ENCODE measurements at regions not wholly inside any gene's neighbourhood (a gene's known extent, or its start where the extent isn't known, plus 50 kb on each side); places are given as distances from the start of the nearest gene placed in this dataset.
"Not testable (repeated sequence)": the region's sequence is repeated elsewhere in the genome, so short reads cannot be mapped to it uniquely, and the experiment has no call there.

DNA sequence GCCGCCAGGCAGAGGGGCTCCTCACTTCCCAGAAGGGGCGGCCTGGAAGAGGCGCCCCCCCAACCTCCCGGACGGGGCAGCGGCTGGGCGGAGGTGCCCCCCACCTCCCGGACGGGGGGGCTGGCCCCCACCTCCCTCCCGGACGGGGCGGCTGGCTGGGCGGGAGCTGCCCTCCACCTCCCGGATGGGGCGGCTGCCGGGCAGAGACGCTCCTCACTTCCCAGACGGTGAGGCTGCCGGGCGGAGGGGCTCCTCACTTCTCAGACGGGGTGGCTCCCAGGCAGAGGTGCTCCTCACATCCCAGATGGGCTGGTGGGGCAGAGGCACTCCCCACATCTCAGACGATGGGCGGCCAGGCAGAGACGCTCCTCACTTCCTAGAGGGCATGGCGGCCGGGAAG is 389.7 kb upstream of the EYS start:
- TF ChIP-seq, protein P1, sequence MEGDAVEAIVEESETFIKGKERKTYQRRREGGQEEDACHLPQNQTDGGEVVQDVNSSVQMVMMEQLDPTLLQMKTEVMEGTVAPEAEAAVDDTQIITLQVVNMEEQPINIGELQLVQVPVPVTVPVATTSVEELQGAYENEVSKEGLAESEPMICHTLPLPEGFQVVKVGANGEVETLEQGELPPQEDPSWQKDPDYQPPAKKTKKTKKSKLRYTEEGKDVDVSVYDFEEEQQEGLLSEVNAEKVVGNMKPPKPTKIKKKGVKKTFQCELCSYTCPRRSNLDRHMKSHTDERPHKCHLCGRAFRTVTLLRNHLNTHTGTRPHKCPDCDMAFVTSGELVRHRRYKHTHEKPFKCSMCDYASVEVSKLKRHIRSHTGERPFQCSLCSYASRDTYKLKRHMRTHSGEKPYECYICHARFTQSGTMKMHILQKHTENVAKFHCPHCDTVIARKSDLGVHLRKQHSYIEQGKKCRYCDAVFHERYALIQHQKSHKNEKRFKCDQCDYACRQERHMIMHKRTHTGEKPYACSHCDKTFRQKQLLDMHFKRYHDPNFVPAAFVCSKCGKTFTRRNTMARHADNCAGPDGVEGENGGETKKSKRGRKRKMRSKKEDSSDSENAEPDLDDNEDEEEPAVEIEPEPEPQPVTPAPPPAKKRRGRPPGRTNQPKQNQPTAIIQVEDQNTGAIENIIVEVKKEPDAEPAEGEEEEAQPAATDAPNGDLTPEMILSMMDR (IDR thresholded peaks at IDR 0.05): no peak
- H3K27me3 Mint-ChIP-seq (ENCODE audit: low read depth, poor library complexity): no peaks in the 10 kb centered on the region
- no peak overlapping the region for H3K27ac Mint-ChIP-seq
- DNase-seq: no peak
- H3K36me3 Mint-ChIP-seq (ENCODE audit: low read depth): no peaks in the 10 kb centered on the region
- no peaks in the 10 kb centered on the region for H3K4me1 Mint-ChIP-seq
- H3K4me3 Mint-ChIP-seq: no peak overlapping the region
- H3K9me3 Mint-ChIP-seq: peaks cover 13% of the 10 kb centered on the region

DNA sequence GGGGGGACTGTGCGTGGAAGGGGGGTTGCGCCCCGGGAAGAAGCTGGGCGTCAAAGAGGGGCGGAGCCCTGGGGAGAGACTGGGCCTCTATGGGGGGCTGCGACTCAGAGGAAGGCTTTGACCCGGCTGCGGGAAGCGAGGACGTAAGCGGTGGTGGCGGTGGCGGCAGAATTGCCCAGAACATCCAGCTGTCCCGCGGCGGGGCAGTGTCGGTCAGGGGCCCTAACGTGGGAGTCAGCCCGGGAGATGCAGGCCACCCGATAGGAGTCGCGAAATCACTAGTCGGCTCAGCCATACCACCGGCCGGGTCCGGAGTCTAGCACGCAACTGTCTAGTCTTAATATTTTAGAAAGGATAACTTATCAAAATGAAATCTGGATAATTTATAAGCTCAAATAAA is 387.6 kb upstream of the EYS start:
- Mint-ChIP-seq H3K4me3 (no peak overlapping the region), H3K27me3 (ENCODE audit: low read depth, poor library complexity) (no peaks in the 10 kb centered on the region), H3K36me3 (ENCODE audit: low read depth) (no peaks in the 10 kb centered on the region), H3K9me3 (peaks cover 13% of the 10 kb centered on the region), H3K4me1 (no peaks in the 10 kb centered on the region), H3K27ac (no peak overlapping the region)
- TF ChIP-seq, protein P1 (IDR thresholded peaks at IDR 0.05): no peak
- DNase-seq: no peak

DNA sequence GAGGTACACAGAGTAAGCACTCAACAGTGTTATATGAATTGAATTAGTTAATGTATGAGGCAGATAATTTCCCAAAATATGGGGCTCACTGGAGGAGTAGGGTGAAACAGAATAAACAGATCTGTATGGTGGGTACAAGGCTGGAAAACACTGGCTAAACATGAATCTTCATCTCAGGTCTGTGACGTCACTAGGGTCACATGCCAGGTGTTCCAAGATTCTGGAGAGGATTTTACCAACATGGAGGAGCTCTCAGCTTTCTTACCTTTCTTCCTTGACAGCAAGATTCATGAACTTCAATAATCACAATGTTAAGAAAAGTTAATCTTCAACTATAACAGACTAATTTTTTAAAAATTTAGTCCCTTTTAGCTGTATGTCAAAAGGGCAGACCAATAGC is 385.3 kb upstream of the EYS start:
- H3K4me3 Mint-ChIP-seq; DNase-seq; H3K36me3 Mint-ChIP-seq (ENCODE audit: low read depth); H3K9me3 Mint-ChIP-seq; H3K27me3 Mint-ChIP-seq (ENCODE audit: low read depth, poor library complexity); H3K27ac Mint-ChIP-seq; H3K4me1 Mint-ChIP-seq: not testable (repeated sequence)

DNA sequence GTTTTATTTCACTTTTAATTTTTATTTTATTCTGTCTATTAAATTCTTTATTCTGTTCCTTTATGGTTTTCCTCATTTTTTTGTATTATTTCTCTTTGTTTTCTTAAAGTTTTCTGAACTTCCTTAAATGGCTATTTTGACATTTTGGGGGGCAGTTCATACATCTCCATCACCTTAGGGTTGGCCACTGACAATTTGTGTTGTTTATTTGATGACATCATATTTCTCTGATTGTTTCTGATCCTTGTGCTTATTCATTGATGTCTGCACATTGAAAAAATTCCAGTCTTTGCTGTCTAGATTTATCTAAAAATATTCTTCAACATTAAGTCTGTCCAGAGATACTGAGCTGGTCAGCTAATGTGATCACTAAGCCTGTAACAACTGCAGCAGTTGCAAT is 379.5 kb upstream of the EYS start:
- H3K9me3 Mint-ChIP-seq: peaks cover 29% of the 10 kb centered on the region
- no peaks in the 10 kb centered on the region for H3K4me1 Mint-ChIP-seq
- no peaks in the 10 kb centered on the region for H3K36me3 Mint-ChIP-seq (ENCODE audit: low read depth)
- H3K27me3 Mint-ChIP-seq (ENCODE audit: low read depth, poor library complexity): no peaks in the 10 kb centered on the region
- H3K4me3 Mint-ChIP-seq: no peak overlapping the region
- TF ChIP-seq, protein P1 (IDR thresholded peaks at IDR 0.05): no peak
- no peak for DNase-seq
- H3K27ac Mint-ChIP-seq: no peak overlapping the region

DNA sequence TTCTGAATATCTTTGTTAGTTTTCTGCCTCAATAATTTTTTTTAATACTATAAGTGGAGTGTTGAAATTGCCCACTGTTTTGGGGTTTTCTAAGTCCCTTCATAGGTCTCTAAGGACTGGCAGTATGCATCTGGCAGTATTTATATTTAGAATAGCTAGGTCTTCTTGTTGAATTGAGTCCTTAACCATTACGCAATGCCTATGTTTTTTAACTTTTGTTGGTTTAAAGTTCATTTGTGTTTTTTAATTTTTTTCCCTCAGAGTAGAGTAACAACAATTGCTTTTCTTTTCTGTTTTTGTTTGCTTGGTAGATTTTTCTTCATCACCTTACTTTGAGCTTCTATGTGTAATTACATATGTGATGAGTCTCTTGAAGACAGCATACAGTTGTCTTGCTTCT is 375.9 kb upstream of the EYS start:
- Mint-ChIP-seq H3K36me3 (ENCODE audit: low read depth) (no peaks in the 10 kb centered on the region), H3K4me3 (no peak overlapping the region), H3K9me3 (peaks cover 29% of the 10 kb centered on the region), H3K4me1 (no peaks in the 10 kb centered on the region), H3K27me3 (ENCODE audit: low read depth, poor library complexity) (no peaks in the 10 kb centered on the region), H3K27ac (no peak overlapping the region)
- TF ChIP-seq, protein P1 (IDR thresholded peaks at IDR 0.05): no peak
- DNase-seq: no peak

- H3K4me3 Mint-ChIP-seq: no peak overlapping the region
- no peak overlapping the region for H3K27ac Mint-ChIP-seq
- H3K9me3 Mint-ChIP-seq: no peaks in the 10 kb centered on the region
- H3K4me1 Mint-ChIP-seq: no peaks in the 10 kb centered on the region
- no peaks in the 10 kb centered on the region for H3K36me3 Mint-ChIP-seq (ENCODE audit: low read depth)
- TF ChIP-seq, protein P1 (IDR thresholded peaks at IDR 0.05): no peak
- peaks cover 4% of the 10 kb centered on the region for H3K27me3 Mint-ChIP-seq (ENCODE audit: low read depth, poor library complexity)
- no peak for DNase-seq
These were observed 361.9 kb upstream of the EYS start for GRCh38 chr6:66068907-66069306.
